Adrenal gland (tissue), 9 donors: ENCODE measurements at regions not wholly inside any gene's neighbourhood (a gene's known extent, or its start where the extent isn't known, plus 50 kb on each side); places are given as distances from the start of the nearest gene placed in this dataset.
A peak's percentile ranks its signal among the peaks of the same experiment; 100 is the strongest.

Experiments
- DNase-seq, 7 donors: peaks; one replicate each; pipeline ENCODE4 v3.0.0-alpha.2; 2019 to 2020
- H3K27ac ChIP-seq, 5 donors: fragments of 200-600 bp; sonication (generic) in 4 of 5; 1 replicate in 3 of 5; 2 replicates in 2 of 5; pipeline versions ENCODE4 v1.5.1 to v1.8.0; 2016 to 2020; ENCODE audit warnings: mild to moderate bottlenecking in 1 of 5
- H3K27me3 ChIP-seq: fragments of 200-600 bp; 2 replicates; pipeline ENCODE4 v1.8.0; 2021
- H3K36me3 ChIP-seq, 2 donors: fragments of 200-600 bp; replicated peaks in 1 of 2; 1 replicate in 1 of 2; 2 replicates in 1 of 2; pipeline versions ENCODE4 v1.5.1 to v1.8.0; 2018 to 2022
- H3K4me1 ChIP-seq, 2 donors: fragments of 200-600 bp; replicated peaks in 1 of 2; 1 replicate in 1 of 2; 2 replicates in 1 of 2; pipeline versions ENCODE4 v1.5.1 to v1.8.0; 2018 to 2021
- H3K4me3 ChIP-seq, 4 donors: fragments of 200-600 bp; sonication (generic) in 3 of 4; one replicate each; pipeline ENCODE4 v1.5.1; 2016 to 2018
- H3K9me3 ChIP-seq, 3 donors: fragments of 200-600 bp; sonication (generic) in 1 of 3; replicated peaks in 1 of 3; 1 replicate in 2 of 3; 2 replicates in 1 of 3; pipeline versions ENCODE4 v1.5.1 to v1.8.0; 2016 to 2021
- CTCF ChIP-seq, 6 experiments: fragments of 450-650 bp in 4 of 6; fragments of 200-600 bp in 2 of 6; sonication (generic) in 1 of 6; IDR thresholded peaks; 1 replicate in 5 of 6; 2 replicates in 1 of 6; pipeline versions ENCODE4 v1.5.1 to v1.8.0; 2016 to 2021; ENCODE audit warnings: antibody characterized with exemption in 6 of 6, mild to moderate bottlenecking in 2 of 6, moderate library complexity in 1 of 6
- POLR2A ChIP-seq, 2 donors: fragments of 450-650 bp; IDR thresholded peaks; one replicate each; pipeline ENCODE4 v1.6.1; 2017; ENCODE audit warnings: antibody characterized with exemption in 2 of 2, mild to moderate bottlenecking in 2 of 2, moderate library complexity in 1 of 2
- WGBS, 4 donors: extraction: QIAGEN DNeasy Blood & Tissue Kit in 2 of 4; methylation state at CpG; one replicate each; pipeline versions ENCODE4 v1.1.5 to v1.1.7; 2013 to 2017; 5-methylcytosine and 5-hydroxymethylcytosine counted together
- intact Hi-C, 2 donors: fragments of 100-400 bp; cut with DNase I; formaldehyde crosslinking; loops; one replicate each; pipeline versions ENCODE4 v1.14.1 to v1.15.0; 2022 to 2023
- donor health status: healthy with polysubstance abuse.
- donor health status: Bipolar disorder and iron deficiency.
- donor health status: DM: yes; HTN: yes; CAD: no.
- donor health status: DM: no; HTN: no; CAD: no.
- donor health status: DM: no; HTN: no; CAD: no.

- H3K9me3 ChIP-seq = no peaks in the 10 kb centered on the region
- DNase-seq = no peak
- H3K27me3 ChIP-seq = no peaks in the 10 kb centered on the region
- no peaks in the 10 kb centered on the region for H3K36me3 ChIP-seq
- intact Hi-C loops = no loop called here
- WGBS, 4 donors = 81 to 83% (median 83%) methylated on average over 8 of the region's 8 CpGs
- no peak overlapping the region for H3K27ac ChIP-seq
- H3K4me1 ChIP-seq = no peaks in the 10 kb centered on the region
- H3K4me3 ChIP-seq = no peak overlapping the region
- TF ChIP-seq CTCF (IDR thresholded peaks at IDR 0.05) (no peak), POLR2A (IDR thresholded peaks at IDR 0.05) (no peak)
These were observed 141.9 kb downstream of the CETN3 start for GRCh38 chr5:90267646-90268045.

GRCh38 chr5:90265545-90265857 is 144.1 kb downstream of the CETN3 start:
- DNase-seq = no peak
- TF ChIP-seq POLR2A (IDR thresholded peaks at IDR 0.05) (no peak), CTCF (IDR thresholded peaks at IDR 0.05) (peak in 1 of 6 experiments; percentile 22)
- H3K27ac ChIP-seq = no peak overlapping the region
- 4 to 10% (median 7%) methylated on average over 1 of the region's 1 CpG for WGBS, 4 donors
- no peaks in the 10 kb centered on the region for H3K4me1 ChIP-seq
- H3K36me3 ChIP-seq = no peaks in the 10 kb centered on the region
- no peaks in the 10 kb centered on the region for H3K27me3 ChIP-seq
- intact Hi-C loops = no loop called here
- H3K9me3 ChIP-seq = no peaks in the 10 kb centered on the region
- H3K4me3 ChIP-seq = no peak overlapping the region

- Histone ChIP-seq H3K27me3 (no peaks in the 10 kb centered on the region), H3K4me1 (no peaks in the 10 kb centered on the region), H3K36me3 (no peaks in the 10 kb centered on the region), H3K27ac (no peak overlapping the region), H3K4me3 (no peak overlapping the region), H3K9me3 (no peaks in the 10 kb centered on the region)
- TF ChIP-seq POLR2A (IDR thresholded peaks at IDR 0.05) (no peak), CTCF (IDR thresholded peaks at IDR 0.05) (peak; percentile 76 to 96 (median 80))
- intact Hi-C loops = no loop called here
- WGBS, 4 donors = 26 to 28% (median 26%) methylated on average over 9 of the region's 9 CpGs
- DNase-seq = peak; percentile 59 to 83 (median 69)
These were observed 144.6 kb downstream of the CETN3 start for GRCh38 chr5:90264689-90265544.

- no peak overlapping the region for H3K4me3 ChIP-seq
These were observed 146.3 kb downstream of the CETN3 start for GRCh38 chr5:90263102-90263820.

More at GRCh38 chr5:90263102-90263820, 146.3 kb downstream of the CETN3 start:
- no peaks in the 10 kb centered on the region for H3K9me3 ChIP-seq
- 73 to 83% (median 81%) methylated on average over 12 of the region's 12 CpGs for WGBS, 4 donors
- no peaks in the 10 kb centered on the region for H3K27me3 ChIP-seq
- H3K4me1 ChIP-seq = no peaks in the 10 kb centered on the region
- no peaks in the 10 kb centered on the region for H3K36me3 ChIP-seq
- H3K27ac ChIP-seq = no peak overlapping the region
- no peak for DNase-seq
- intact Hi-C loops = no loop called here
- TF ChIP-seq CTCF (IDR thresholded peaks at IDR 0.05) (no peak), POLR2A (IDR thresholded peaks at IDR 0.05) (no peak)
